Suppressor macrophage (primary cell): ENCODE measurements at regions not wholly inside any gene's neighbourhood (a gene's known extent, or its start where the extent isn't known, plus 50 kb on each side); places are given as distances from the start of the nearest gene placed in this dataset.
A peak's percentile ranks its signal among the peaks of the same experiment; 100 is the strongest.

Experiments used
- DNase-seq, 4 experiments: peaks; one replicate each; pipeline ENCODE4 v3.0.0-alpha.2; 2020 to 2022

- DNase-seq: peak; percentile 59 to 94 (median 80)
These were observed 61.1 kb upstream of the SLC22A16 start for GRCh38 chr6:110537208-110538123.

GRCh38 chr6:110534731-110535492 is 58.5 kb upstream of the SLC22A16 start:
- DNase-seq: peak in 1 of 4 experiments; percentile 32

GRCh38 chr6:110532431-110532830 is 56.0 kb upstream of the SLC22A16 start:
- DNase-seq: no peak

- peak in 3 of 4 experiments; percentile 41 to 44 (median 43) for DNase-seq
These were observed 54.3 kb upstream of the SLC22A16 start for GRCh38 chr6:110530671-110531070.

GRCh38 chr6:110529907-110530306 is 53.5 kb upstream of the SLC22A16 start:
- DNase-seq: no peak

GRCh38 chr6:110529355-110529754 is 52.9 kb upstream of the SLC22A16 start:
- peak; percentile 21 to 61 (median 51) for DNase-seq

GRCh38 chr6:110528930-110529325 is 52.5 kb upstream of the SLC22A16 start:
- DNase-seq: no peak

GRCh38 chr6:110528101-110528929 is 51.9 kb upstream of the SLC22A16 start:
- DNase-seq: peak; percentile 75 to 87 (median 80)

GRCh38 chr6:110527516-110527915 is 51.1 kb upstream of the SLC22A16 start:
- no peak for DNase-seq

GRCh38 chr6:110526726-110527125 is 50.3 kb upstream of the SLC22A16 start:
- peak; percentile 52 to 69 (median 68) for DNase-seq
